ENCODE measurements at regions not wholly inside any gene's neighbourhood (a gene's known extent, or its start where the extent isn't known, plus 50 kb on each side); places are given as distances from the start of the nearest gene placed in this dataset.

DNA sequence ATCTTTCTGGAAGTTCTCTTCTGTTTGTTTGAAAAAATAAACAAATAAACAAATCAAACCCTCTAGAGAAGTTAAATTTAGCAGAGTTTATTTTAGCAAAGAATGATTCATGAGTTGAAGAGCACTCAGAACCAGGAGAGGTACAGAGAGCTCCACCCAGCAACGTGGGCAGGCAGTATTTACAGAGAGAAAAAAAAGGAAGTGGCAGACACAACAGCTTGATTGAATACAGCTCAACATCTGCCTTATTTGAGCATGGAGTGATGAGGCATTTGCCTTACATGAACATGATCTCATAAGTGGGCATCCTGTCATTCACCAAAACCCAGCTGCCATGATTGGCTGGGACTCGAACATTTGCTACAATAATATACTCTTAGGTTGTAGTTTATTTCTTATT lies 381.6 kb upstream of the ADAMTS16 start:
- TF ChIP-seq SALL2 (tag by site-specific recombination; IDR thresholded peaks at IDR 0.05; ENCODE audit: borderline replicate concordance) (no peak), ZNF140 (tag by site-specific recombination; IDR thresholded peaks at IDR 0.05) (no peak)
- TF ChIP-seq, protein P1, sequence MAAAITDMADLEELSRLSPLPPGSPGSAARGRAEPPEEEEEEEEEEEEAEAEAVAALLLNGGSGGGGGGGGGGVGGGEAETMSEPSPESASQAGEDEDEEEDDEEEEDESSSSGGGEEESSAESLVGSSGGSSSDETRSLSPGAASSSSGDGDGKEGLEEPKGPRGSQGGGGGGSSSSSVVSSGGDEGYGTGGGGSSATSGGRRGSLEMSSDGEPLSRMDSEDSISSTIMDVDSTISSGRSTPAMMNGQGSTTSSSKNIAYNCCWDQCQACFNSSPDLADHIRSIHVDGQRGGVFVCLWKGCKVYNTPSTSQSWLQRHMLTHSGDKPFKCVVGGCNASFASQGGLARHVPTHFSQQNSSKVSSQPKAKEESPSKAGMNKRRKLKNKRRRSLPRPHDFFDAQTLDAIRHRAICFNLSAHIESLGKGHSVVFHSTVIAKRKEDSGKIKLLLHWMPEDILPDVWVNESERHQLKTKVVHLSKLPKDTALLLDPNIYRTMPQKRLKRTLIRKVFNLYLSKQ (tag by site-specific recombination; IDR thresholded peaks at IDR 0.05; ENCODE audit: borderline replicate concordance), result no peak
- TF ChIP-seq, protein P2, sequence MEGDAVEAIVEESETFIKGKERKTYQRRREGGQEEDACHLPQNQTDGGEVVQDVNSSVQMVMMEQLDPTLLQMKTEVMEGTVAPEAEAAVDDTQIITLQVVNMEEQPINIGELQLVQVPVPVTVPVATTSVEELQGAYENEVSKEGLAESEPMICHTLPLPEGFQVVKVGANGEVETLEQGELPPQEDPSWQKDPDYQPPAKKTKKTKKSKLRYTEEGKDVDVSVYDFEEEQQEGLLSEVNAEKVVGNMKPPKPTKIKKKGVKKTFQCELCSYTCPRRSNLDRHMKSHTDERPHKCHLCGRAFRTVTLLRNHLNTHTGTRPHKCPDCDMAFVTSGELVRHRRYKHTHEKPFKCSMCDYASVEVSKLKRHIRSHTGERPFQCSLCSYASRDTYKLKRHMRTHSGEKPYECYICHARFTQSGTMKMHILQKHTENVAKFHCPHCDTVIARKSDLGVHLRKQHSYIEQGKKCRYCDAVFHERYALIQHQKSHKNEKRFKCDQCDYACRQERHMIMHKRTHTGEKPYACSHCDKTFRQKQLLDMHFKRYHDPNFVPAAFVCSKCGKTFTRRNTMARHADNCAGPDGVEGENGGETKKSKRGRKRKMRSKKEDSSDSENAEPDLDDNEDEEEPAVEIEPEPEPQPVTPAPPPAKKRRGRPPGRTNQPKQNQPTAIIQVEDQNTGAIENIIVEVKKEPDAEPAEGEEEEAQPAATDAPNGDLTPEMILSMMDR (tag by site-specific recombination; IDR thresholded peaks at IDR 0.05), result no peak
- TF ChIP-seq, protein P3, sequence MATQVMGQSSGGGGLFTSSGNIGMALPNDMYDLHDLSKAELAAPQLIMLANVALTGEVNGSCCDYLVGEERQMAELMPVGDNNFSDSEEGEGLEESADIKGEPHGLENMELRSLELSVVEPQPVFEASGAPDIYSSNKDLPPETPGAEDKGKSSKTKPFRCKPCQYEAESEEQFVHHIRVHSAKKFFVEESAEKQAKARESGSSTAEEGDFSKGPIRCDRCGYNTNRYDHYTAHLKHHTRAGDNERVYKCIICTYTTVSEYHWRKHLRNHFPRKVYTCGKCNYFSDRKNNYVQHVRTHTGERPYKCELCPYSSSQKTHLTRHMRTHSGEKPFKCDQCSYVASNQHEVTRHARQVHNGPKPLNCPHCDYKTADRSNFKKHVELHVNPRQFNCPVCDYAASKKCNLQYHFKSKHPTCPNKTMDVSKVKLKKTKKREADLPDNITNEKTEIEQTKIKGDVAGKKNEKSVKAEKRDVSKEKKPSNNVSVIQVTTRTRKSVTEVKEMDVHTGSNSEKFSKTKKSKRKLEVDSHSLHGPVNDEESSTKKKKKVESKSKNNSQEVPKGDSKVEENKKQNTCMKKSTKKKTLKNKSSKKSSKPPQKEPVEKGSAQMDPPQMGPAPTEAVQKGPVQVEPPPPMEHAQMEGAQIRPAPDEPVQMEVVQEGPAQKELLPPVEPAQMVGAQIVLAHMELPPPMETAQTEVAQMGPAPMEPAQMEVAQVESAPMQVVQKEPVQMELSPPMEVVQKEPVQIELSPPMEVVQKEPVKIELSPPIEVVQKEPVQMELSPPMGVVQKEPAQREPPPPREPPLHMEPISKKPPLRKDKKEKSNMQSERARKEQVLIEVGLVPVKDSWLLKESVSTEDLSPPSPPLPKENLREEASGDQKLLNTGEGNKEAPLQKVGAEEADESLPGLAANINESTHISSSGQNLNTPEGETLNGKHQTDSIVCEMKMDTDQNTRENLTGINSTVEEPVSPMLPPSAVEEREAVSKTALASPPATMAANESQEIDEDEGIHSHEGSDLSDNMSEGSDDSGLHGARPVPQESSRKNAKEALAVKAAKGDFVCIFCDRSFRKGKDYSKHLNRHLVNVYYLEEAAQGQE (tag by site-specific recombination; IDR thresholded peaks at IDR 0.05), result no peak
